ENCODE measurements at regions not wholly inside any gene's neighbourhood (a gene's known extent, or its start where the extent isn't known, plus 50 kb on each side); places are given as distances from the start of the nearest gene placed in this dataset.

- no peak for TF ChIP-seq POLR2AphosphoS5 (IDR thresholded peaks at IDR 0.05; ENCODE audit: low read depth, low read length)
- no peak for TF ChIP-seq REST (IDR thresholded peaks at IDR 0.05; ENCODE audit: insufficient read depth in 1 of 2, low read depth in 2 of 2, low read length in 2 of 2)
- no peak for TF ChIP-seq TAF1 (IDR thresholded peaks at IDR 0.05; ENCODE audit: borderline replicate concordance, insufficient read depth, low read length)
- TF ChIP-seq SIN3A (IDR thresholded peaks at IDR 0.05; ENCODE audit: borderline replicate concordance, insufficient read depth, low read length): no peak
Measured at GRCh38 chr16:17635183-17635582, 164.4 kb upstream of the XYLT1 start.
